Breast epithelium (tissue), 4 donors: ENCODE measurements at regions not wholly inside any gene's neighbourhood (a gene's known extent, or its start where the extent isn't known, plus 50 kb on each side); places are given as distances from the start of the nearest gene placed in this dataset.
A peak's percentile ranks its signal among the peaks of the same experiment; 100 is the strongest.
"Not testable (repeated sequence)": the region's sequence is repeated elsewhere in the genome, so short reads cannot be mapped to it uniquely, and the experiment has no call there.

ENCODE experiments used
- DNase-seq, 2 donors: peaks; one replicate each; pipeline ENCODE4 v3.0.0-alpha.2; 2019; ENCODE audit warnings: low spot score in 2 of 2
- H3K27ac ChIP-seq, 2 donors: fragments of 200-600 bp; sonication (generic) in 1 of 2; one replicate each; pipeline ENCODE4 v1.5.1; 2016 to 2019; ENCODE audit warnings: mild to moderate bottlenecking in 1 of 2
- H3K27me3 ChIP-seq, 2 donors: fragments of 200-600 bp; sonication (generic) in 1 of 2; one replicate each; pipeline versions ENCODE4 v1.5.1 to v1.6.0; 2017 to 2019; ENCODE audit warnings: control low read depth in 1 of 2, mild to moderate bottlenecking in 1 of 2
- H3K36me3 ChIP-seq: fragments of 200-600 bp; one replicate; pipeline ENCODE4 v1.5.1; 2019
- H3K4me1 ChIP-seq, 2 donors: fragments of 200-600 bp; sonication (generic); one replicate each; pipeline ENCODE4 v1.5.1; 2016 to 2019; ENCODE audit warnings: control low read depth in 1 of 2
- H3K4me3 ChIP-seq, 3 donors: fragments of 200-600 bp; sonication (generic); 1 replicate in 2 of 3; 2 replicates in 1 of 3; pipeline ENCODE4 v1.5.1; 2016 to 2019; ENCODE audit warnings: mild to moderate bottlenecking in 3 of 3, moderate library complexity in 2 of 3
- H3K9me3 ChIP-seq, 2 donors: fragments of 200-600 bp; sonication (generic) in 1 of 2; one replicate each; pipeline ENCODE4 v1.5.1; 2016 to 2019; ENCODE audit warnings: control low read depth in 1 of 2
- POLR2A ChIP-seq: fragments of 450-650 bp; IDR thresholded peaks from one replicate; pipeline ENCODE4 v1.6.1; 2016; ENCODE audit warnings: antibody characterized with exemption, mild to moderate bottlenecking, moderate library complexity
- POLR2AphosphoS5 ChIP-seq, 3 donors: sonication (generic); formaldehyde crosslinking; IDR thresholded peaks; one replicate each; pipeline ENCODE4 v1.6.1; 2017; ENCODE audit warnings: antibody characterized with exemption in 3 of 3
- intact Hi-C: fragments of 100-400 bp; cut with DNase I; formaldehyde crosslinking; loops from one replicate; pipeline ENCODE4 v1.15.1; 2023; ENCODE audit warnings: low total_unique reads
- TF ChIP-seq, protein P1 (sequence below), 3 donors: fragments of 450-650 bp; IDR thresholded peaks; one replicate each; pipeline ENCODE4 v1.5.1; 2016 to 2017; ENCODE audit warnings: antibody characterized with exemption in 3 of 3, mild to moderate bottlenecking in 3 of 3, moderate library complexity in 3 of 3

DNA sequence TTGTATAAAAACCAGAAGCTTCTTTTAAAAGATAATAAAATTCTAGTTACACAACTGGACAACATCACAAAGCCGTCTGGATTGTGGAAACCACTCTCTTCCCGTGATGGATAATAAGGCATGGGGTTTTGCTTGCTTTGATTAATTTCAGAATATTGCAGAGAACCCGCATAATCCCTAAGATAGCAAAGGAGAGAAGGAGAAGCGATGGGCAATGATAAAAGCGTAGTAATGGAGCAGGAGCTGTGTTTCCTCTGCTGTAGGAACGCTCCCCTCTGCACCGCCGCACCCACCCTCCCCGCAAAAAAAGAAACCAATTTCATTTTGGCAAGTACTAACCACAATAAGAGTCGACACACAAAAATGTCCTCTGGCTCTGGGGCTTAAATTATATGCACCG is 340.9 kb upstream of the PSMD7 start:
- peaks cover 0 to 5% of the 10 kb centered on the region in 2 donors for H3K27me3 ChIP-seq
- intact Hi-C loops: no loop called here
- H3K4me1 ChIP-seq: no peaks in the 10 kb centered on the region
- H3K4me3 ChIP-seq: no peak overlapping the region
- no peaks in the 10 kb centered on the region for H3K36me3 ChIP-seq
- DNase-seq: no peak
- H3K9me3 ChIP-seq: no peaks in the 10 kb centered on the region
- TF ChIP-seq POLR2A: no peak
- TF ChIP-seq, protein P1, sequence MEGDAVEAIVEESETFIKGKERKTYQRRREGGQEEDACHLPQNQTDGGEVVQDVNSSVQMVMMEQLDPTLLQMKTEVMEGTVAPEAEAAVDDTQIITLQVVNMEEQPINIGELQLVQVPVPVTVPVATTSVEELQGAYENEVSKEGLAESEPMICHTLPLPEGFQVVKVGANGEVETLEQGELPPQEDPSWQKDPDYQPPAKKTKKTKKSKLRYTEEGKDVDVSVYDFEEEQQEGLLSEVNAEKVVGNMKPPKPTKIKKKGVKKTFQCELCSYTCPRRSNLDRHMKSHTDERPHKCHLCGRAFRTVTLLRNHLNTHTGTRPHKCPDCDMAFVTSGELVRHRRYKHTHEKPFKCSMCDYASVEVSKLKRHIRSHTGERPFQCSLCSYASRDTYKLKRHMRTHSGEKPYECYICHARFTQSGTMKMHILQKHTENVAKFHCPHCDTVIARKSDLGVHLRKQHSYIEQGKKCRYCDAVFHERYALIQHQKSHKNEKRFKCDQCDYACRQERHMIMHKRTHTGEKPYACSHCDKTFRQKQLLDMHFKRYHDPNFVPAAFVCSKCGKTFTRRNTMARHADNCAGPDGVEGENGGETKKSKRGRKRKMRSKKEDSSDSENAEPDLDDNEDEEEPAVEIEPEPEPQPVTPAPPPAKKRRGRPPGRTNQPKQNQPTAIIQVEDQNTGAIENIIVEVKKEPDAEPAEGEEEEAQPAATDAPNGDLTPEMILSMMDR (IDR thresholded peaks at IDR 0.05): no peak
- no peak overlapping the region for H3K27ac ChIP-seq

DNA sequence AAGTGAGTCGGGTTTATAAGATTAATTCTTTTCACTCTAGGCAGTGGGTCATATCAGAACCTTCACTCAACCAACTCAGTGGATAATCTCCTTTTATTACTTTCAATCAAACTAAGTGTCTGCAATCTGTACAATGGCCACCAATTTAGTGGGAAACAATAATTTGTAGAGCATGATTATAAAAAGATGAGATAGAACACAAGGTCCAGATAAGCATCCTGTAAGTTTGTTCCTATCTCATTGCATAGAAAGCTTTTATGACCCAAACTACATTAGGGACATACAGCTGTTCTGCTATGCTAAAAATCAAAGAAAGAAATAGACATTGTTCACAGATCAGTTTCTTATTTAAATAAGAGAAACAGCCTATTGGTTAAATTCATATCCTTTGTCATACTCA is 341.4 kb upstream of the PSMD7 start:
- Histone ChIP-seq H3K4me1 (no peaks in the 10 kb centered on the region), H3K4me3 (no peak overlapping the region), H3K27me3 (peaks cover 0 to 5% of the 10 kb centered on the region in 2 donors), H3K9me3 (no peaks in the 10 kb centered on the region), H3K36me3 (no peaks in the 10 kb centered on the region), H3K27ac (no peak overlapping the region)
- DNase-seq: no peak
- intact Hi-C loops: no loop called here
- TF ChIP-seq, protein P1 (IDR thresholded peaks at IDR 0.05): no peak
- TF ChIP-seq POLR2AphosphoS5 (IDR thresholded peaks at IDR 0.05): no peak
- TF ChIP-seq POLR2A: no peak

DNA sequence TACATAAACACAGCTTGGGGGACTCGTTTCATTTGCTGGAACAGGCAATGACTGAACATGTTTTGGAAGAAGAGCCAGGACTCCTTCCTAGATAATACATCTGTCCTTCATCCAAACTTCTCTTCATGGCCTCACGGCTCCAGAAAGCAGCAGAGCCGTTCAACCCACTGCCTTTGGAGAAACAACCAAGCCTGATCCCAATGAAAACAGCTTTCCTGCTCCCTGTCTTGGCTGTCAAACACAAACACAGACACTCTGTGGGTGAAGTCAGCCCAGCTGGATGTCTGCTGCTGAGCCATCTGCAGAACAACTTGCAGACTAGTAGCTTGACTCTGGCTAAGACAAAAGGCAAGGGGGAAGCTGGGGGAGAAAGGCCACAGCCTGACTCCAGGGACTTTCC is 345.1 kb upstream of the PSMD7 start:
- Histone ChIP-seq H3K4me1 (no peaks in the 10 kb centered on the region), H3K27ac (peak overlapping the region in 1 of 2 donors; percentile 8), H3K27me3 (no peaks in the 10 kb centered on the region), H3K9me3 (no peaks in the 10 kb centered on the region), H3K4me3 (no peak overlapping the region), H3K36me3 (no peaks in the 10 kb centered on the region)
- no peak for TF ChIP-seq POLR2AphosphoS5 (IDR thresholded peaks at IDR 0.05)
- intact Hi-C loops: no loop called here
- no peak for DNase-seq

DNA sequence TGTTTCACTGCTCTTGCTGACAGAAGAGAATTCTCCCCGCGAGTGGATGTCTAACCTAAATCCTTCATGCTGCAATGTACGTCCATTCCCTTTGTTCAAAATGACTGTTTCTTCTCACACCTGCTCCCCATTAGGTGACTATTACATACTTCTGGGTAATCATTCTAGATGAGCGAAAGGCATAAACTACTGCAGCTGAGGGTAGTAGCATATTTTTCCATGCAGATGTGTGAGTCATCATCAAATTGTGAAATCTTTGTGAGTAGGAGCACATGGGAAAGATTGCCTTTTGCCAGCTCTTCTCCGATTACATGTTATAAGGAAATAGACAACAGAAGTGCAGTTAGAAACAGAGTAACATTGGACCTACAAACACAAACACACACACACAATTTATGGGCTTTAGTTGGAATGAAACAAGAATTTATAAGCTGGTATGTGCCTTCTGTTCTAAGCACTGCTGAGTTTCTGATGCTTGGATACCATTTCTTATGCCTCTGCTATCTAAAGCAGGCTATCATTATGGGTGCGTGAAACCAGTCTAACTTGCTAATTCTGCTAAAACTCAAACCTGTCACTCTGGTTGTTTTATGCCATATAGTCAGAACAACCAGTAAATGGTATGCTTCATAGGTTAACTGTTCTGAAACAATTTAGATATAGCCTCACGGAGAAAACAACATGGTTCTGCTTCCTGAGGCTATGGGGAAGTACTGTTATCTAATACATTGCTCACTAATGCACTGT is 346.9 kb upstream of the PSMD7 start:
- no peaks in the 10 kb centered on the region for H3K4me1 ChIP-seq
- no peaks in the 10 kb centered on the region for H3K27me3 ChIP-seq
- intact Hi-C loops: no loop called here
- DNase-seq: no peak
- H3K36me3 ChIP-seq: no peaks in the 10 kb centered on the region
- H3K27ac ChIP-seq: peak overlapping the region; percentile 10 to 63
- no peaks in the 10 kb centered on the region for H3K9me3 ChIP-seq
- no peak overlapping the region for H3K4me3 ChIP-seq
- TF ChIP-seq, protein P1 (IDR thresholded peaks at IDR 0.05): no peak
- TF ChIP-seq POLR2A: no peak
- TF ChIP-seq POLR2AphosphoS5 (IDR thresholded peaks at IDR 0.05): no peak

DNA sequence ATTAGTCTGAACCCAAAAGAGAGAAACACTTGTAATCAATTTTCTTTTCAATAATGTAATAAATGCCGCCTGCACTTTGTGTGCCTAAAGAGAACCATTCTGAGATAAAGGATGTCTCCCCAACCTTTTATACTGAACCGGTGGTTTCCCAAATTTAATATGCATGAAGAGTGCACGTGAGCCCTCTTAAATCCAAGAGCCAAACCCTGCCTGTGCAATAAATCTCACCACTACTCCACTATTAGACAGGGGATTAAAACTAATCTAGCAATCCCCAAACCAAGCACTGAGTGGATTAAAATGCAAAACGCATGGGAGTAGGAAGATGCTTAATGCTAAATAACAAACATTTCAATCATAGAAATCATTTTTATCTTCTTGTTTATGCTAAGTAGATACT is 351.0 kb upstream of the PSMD7 start:
- no peak for TF ChIP-seq POLR2AphosphoS5 (IDR thresholded peaks at IDR 0.05)
- TF ChIP-seq POLR2A: no peak
- TF ChIP-seq, protein P1 (IDR thresholded peaks at IDR 0.05): no peak
- Histone ChIP-seq H3K4me3 (no peak overlapping the region), H3K36me3 (no peaks in the 10 kb centered on the region), H3K9me3 (no peaks in the 10 kb centered on the region), H3K4me1 (no peaks in the 10 kb centered on the region), H3K27me3 (no peaks in the 10 kb centered on the region), H3K27ac (no peak overlapping the region)
- no peak for DNase-seq
- intact Hi-C loops: no loop called here

DNA sequence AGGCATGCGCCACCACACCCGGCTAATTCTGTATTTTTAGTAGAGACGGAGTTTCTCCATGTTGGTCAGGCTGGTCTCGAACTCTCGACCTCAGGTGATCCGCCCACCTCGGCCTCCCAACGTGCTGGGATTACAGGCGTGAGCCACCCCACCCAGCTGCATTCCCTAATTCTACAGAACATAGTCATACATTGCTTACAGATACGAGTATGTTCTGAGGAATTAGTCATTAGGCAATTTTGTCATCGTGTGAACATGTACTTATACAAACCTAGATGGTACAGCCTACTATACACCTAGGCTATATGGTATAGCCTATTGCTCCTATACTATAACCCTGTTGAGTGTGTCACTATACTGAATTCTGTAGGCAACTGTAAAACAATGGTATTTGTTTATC is 353.4 kb upstream of the PSMD7 start:
- intact Hi-C loops, H3K27ac ChIP-seq, H3K9me3 ChIP-seq, H3K4me3 ChIP-seq, H3K36me3 ChIP-seq, DNase-seq, H3K4me1 ChIP-seq, H3K27me3 ChIP-seq: not testable (repeated sequence)

DNA sequence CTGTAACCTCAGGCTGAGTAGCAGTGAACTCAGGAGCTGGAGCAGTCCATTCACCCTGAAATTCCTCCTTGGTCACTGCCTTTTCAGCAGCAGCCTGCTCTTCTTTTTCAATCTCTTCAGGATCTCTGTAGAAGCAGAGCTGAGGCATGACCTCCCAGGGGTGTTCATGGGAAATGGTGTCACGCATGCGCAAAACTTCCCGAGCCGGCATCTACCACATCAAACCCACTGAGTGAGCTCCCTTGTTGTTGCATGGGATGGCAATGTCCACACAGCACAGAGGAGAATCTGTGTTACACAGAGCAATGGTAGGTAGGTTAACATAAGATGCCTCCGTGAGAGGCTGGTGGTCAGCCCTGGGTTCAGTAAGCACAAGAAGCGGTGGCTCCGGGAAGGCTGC is 355.8 kb upstream of the PSMD7 start:
- H3K9me3 ChIP-seq, H3K4me3 ChIP-seq, H3K27me3 ChIP-seq, H3K27ac ChIP-seq, DNase-seq, H3K36me3 ChIP-seq, intact Hi-C loops, H3K4me1 ChIP-seq: not testable (repeated sequence)
